PC-9 (cell line): ENCODE measurements at regions not wholly inside any gene's neighbourhood (a gene's known extent, or its start where the extent isn't known, plus 50 kb on each side); places are given as distances from the start of the nearest gene placed in this dataset.
A peak's percentile ranks its signal among the peaks of the same experiment; 100 is the strongest.
"Not testable (repeated sequence)": the region's sequence is repeated elsewhere in the genome, so short reads cannot be mapped to it uniquely, and the experiment has no call there.

ENCODE experiments used
- BruUV-seq: library from RNA; stranded (reverse); fragments of 400-500 nt; replicated peaks from 2 replicates; lab custom pipeline; 2021; lab: Mats Ljungman, UMichigan
- CTCF ChIA-PET: fragments of 300-600 bp; sonication (Branson Sonifier 250); formaldehyde crosslinking; loops from one replicate; lab custom pipeline; 2022; ENCODE audit warnings: antibody characterized with exemption; lab: Charles Lee
- POLR2A ChIA-PET: fragments of 300-600 bp; sonication (Branson Sonifier 250); formaldehyde crosslinking; loops from one replicate; lab custom pipeline; 2022; ENCODE audit warnings: antibody characterized with exemption; ENCODE audit not compliant: unreplicated experiment; lab: Charles Lee
- DNase-seq, 2 experiments: peaks; one replicate each; pipeline versions ENCODE4 v3.0.0 to v3.0.0-alpha.2; 2015 to 2022; ENCODE audit warnings: mixed read lengths in 1 of 2
- H2AFZ ChIP-seq: fragments of 200-600 bp; sonication (generic); 2 replicates; pipeline ENCODE4 v1.8.1; 2017; ENCODE audit warnings: antibody characterized with exemption
- H3F3A ChIP-seq: fragments of 200-600 bp; sonication (generic); 2 replicates; pipeline ENCODE4 v1.8.1; 2017; ENCODE audit warnings: antibody characterized with exemption, mild to moderate bottlenecking, low read depth; ENCODE audit not compliant: insufficient read depth
- H3K27ac ChIP-seq: fragments of 200-600 bp; sonication (generic); 2 replicates; pipeline ENCODE4 v1.6.1; 2016; ENCODE audit warnings: mixed run types
- H3K27me3 ChIP-seq: fragments of 200-600 bp; sonication (generic); 2 replicates; pipeline ENCODE4 v1.6.1; 2016; ENCODE audit warnings: low read depth, mixed run types; ENCODE audit not compliant: insufficient read depth
- H3K36me3 ChIP-seq: fragments of 200-600 bp; sonication (generic); 2 replicates; pipeline ENCODE4 v1.6.1; 2016; ENCODE audit warnings: low read depth, mixed run types
- H3K4me1 ChIP-seq: fragments of 200-600 bp; sonication (generic); replicated peaks from 2 replicates; pipeline ENCODE4 v1.6.1; 2016; ENCODE audit warnings: mixed run types; ENCODE audit not compliant: insufficient read depth
- H3K4me2 ChIP-seq: fragments of 200-600 bp; sonication (generic); 2 replicates; pipeline ENCODE4 v1.6.1; 2017; ENCODE audit warnings: mixed run types
- H3K4me3 ChIP-seq: fragments of 200-600 bp; sonication (generic); 2 replicates; pipeline ENCODE4 v1.6.1; 2016; ENCODE audit warnings: mixed run types
- H3K79me2 ChIP-seq: fragments of 200-600 bp; sonication (generic); 2 replicates; pipeline ENCODE4 v1.6.1; 2017; ENCODE audit warnings: low read depth, mixed run types
- H3K9me2 ChIP-seq: fragments of 200-600 bp; sonication (generic); 2 replicates; pipeline ENCODE4 v1.8.1; 2017; ENCODE audit warnings: mild to moderate bottlenecking; ENCODE audit not compliant: insufficient read depth
- H3K9me3 ChIP-seq: fragments of 200-600 bp; sonication (generic); 2 replicates; pipeline ENCODE4 v1.8.1; 2016; ENCODE audit warnings: low read depth; ENCODE audit not compliant: insufficient read depth
- H4K20me1 ChIP-seq: fragments of 200-600 bp; sonication (generic); 2 replicates; pipeline ENCODE4 v1.8.1; 2017; ENCODE audit not compliant: insufficient read depth
- CTCF ChIP-seq: fragments of 200-600 bp; sonication (generic); conservative IDR thresholded peaks from 2 replicates; pipeline ENCODE4 v1.6.1; 2017; ENCODE audit warnings: mixed run types, antibody characterized with exemption, mild to moderate bottlenecking, moderate library complexity
- EZH2 ChIP-seq: fragments of 200-600 bp; sonication (generic); IDR thresholded peaks from 2 replicates; pipeline ENCODE4 v1.8.0; 2017; ENCODE audit warnings: antibody characterized with exemption, low read depth
- intact Hi-C: fragments of 100-400 bp; cut with micrococcal nuclease; formaldehyde crosslinking; loops from one replicate; pipeline ENCODE4 v1.10.0; 2022; ENCODE audit not compliant: unreplicated experiment

- no peaks in the 10 kb centered on the region for H3K36me3 ChIP-seq
- POLR2A ChIA-PET, result no interaction called here
- DNase-seq, result no peak
- no peaks in the 10 kb centered on the region for H3K9me2 ChIP-seq
- intact Hi-C loops, result loop anchor here (1.0 kb wide), 1 partner anchor 342 kb away; no protein-coding TSS in a partner anchor
- H3K79me2 ChIP-seq, result no peaks in the 10 kb centered on the region
- H3K27me3 ChIP-seq, result no peaks in the 10 kb centered on the region
- BruUV-seq, result no TSS peak
- H3K4me3 ChIP-seq, result no peak overlapping the region
- TF ChIP-seq CTCF (no peak), EZH2 (no peak)
- CTCF ChIA-PET, result interaction anchor here (0.6 to 1.1 kb wide), 5 partner anchors 14 to 1024 kb away, joined by 3 to 4 read pairs (median 3); no protein-coding TSS in a partner anchor
- H3K27ac ChIP-seq, result no peak overlapping the region
- H3K4me1 ChIP-seq, result no peaks in the 10 kb centered on the region
- no peaks in the 10 kb centered on the region for H3K9me3 ChIP-seq
- no peak overlapping the region for H2AFZ ChIP-seq
- H4K20me1 ChIP-seq, result no peaks in the 10 kb centered on the region
- H3K4me2 ChIP-seq, result peak overlapping the region; percentile 45
- no peaks in the 10 kb centered on the region for H3F3A ChIP-seq
These were observed 202.4 kb upstream of the EDNRB start for GRCh38 chr13:78121001-78121400.

- intact Hi-C loops, H3K36me3 ChIP-seq, H3K4me1 ChIP-seq, H3K9me2 ChIP-seq, H3K9me3 ChIP-seq, CTCF ChIA-PET, H4K20me1 ChIP-seq, H3K4me2 ChIP-seq, H2AFZ ChIP-seq, H3F3A ChIP-seq, H3K27me3 ChIP-seq, H3K27ac ChIP-seq, DNase-seq, POLR2A ChIA-PET, H3K4me3 ChIP-seq, BruUV-seq, H3K79me2 ChIP-seq: not testable (repeated sequence)
These were observed 201.5 kb upstream of the EDNRB start for GRCh38 chr13:78120144-78120543.

GRCh38 chr13:78117070-78117469, 198.4 kb upstream of the EDNRB start:
- H3K4me2 ChIP-seq, DNase-seq, H3K4me3 ChIP-seq, BruUV-seq, POLR2A ChIA-PET, H3K27ac ChIP-seq, H2AFZ ChIP-seq, H3K4me1 ChIP-seq, H4K20me1 ChIP-seq, H3K9me3 ChIP-seq, H3K79me2 ChIP-seq, CTCF ChIA-PET, H3F3A ChIP-seq, H3K9me2 ChIP-seq, H3K36me3 ChIP-seq, intact Hi-C loops, H3K27me3 ChIP-seq: not testable (repeated sequence)

GRCh38 chr13:78105656-78106055, 187.0 kb upstream of the EDNRB start:
- Histone ChIP-seq H3K9me3 (no peaks in the 10 kb centered on the region), H3K4me1 (no peaks in the 10 kb centered on the region)

More at GRCh38 chr13:78105656-78106055, 187.0 kb upstream of the EDNRB start:
- POLR2A ChIA-PET, result no interaction called here
- H3K4me2 ChIP-seq, result no peak overlapping the region
- no TSS peak for BruUV-seq
- DNase-seq, result no peak
- TF ChIP-seq CTCF (no peak), EZH2 (no peak)
- no peak overlapping the region for H2AFZ ChIP-seq
- no peaks in the 10 kb centered on the region for H3K36me3 ChIP-seq
- H3F3A ChIP-seq, result no peaks in the 10 kb centered on the region
- no peaks in the 10 kb centered on the region for H3K9me2 ChIP-seq
- H3K27me3 ChIP-seq, result no peaks in the 10 kb centered on the region
- CTCF ChIA-PET, result no interaction called here
- intact Hi-C loops, result no loop called here
- no peaks in the 10 kb centered on the region for H4K20me1 ChIP-seq
- no peak overlapping the region for H3K27ac ChIP-seq
- no peak overlapping the region for H3K4me3 ChIP-seq
- no peaks in the 10 kb centered on the region for H3K79me2 ChIP-seq
